GM12891 (cell line): ENCODE measurements at regions not wholly inside any gene's neighbourhood (a gene's known extent, or its start where the extent isn't known, plus 50 kb on each side); places are given as distances from the start of the nearest gene placed in this dataset.

Experiments
- PAX5 ChIP-seq: IDR thresholded peaks from 2 replicates; pipeline ENCODE4 v1.6.1; 2011; ENCODE audit warnings: low read length, moderate library complexity, mild to moderate bottlenecking; ENCODE audit not compliant: insufficient read depth, severe bottlenecking
- POLR2A ChIP-seq: IDR thresholded peaks from 2 replicates; pipeline ENCODE4 v1.6.1; 2011; ENCODE audit warnings: low read depth, low read length, control low read depth

- no peak for TF ChIP-seq POLR2A
- no peak for TF ChIP-seq PAX5
These were observed 193.5 kb upstream of the FTMT start for GRCh38 chr5:121658221-121658620.
